GM18519 (cell line): ENCODE measurements at regions not wholly inside any gene's neighbourhood (a gene's known extent, or its start where the extent isn't known, plus 50 kb on each side); places are given as distances from the start of the nearest gene placed in this dataset.

Experiments
- ATAC-seq: cut with Tn5 transposase; IDR thresholded peaks from one replicate; pipeline ENCODE4 v1.9.1; 2021; ENCODE audit warnings: mild to moderate bottlenecking, moderate library complexity; ENCODE audit not compliant: unreplicated experiment, low FRiP score

- peak; percentile 79 for ATAC-seq
These were observed 343.1 kb downstream of the CBLN2 start for GRCh38 chr18:72201032-72201431.

- ATAC-seq = no peak
These were observed 346.6 kb downstream of the CBLN2 start for GRCh38 chr18:72197591-72197990.

DNA sequence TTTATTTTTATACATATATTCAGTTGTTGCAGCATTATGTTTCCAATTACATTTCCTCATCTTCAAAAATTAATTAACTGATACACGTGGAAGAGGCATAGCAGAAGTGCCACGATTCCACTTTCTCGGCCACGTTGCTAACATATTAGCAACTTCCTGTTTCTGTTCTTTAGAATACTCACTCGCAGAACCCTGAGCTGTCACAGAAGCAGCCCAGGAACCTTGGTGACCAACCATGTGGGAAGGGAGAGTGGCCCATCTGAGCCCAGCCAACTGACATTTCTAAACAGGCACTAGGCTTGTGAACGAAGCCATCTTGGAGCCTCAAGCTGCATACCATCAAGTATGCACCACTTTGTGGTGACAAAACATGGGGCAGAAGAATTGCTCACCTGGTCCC lies 350.1 kb downstream of the CBLN2 start:
- ATAC-seq = no peak

DNA sequence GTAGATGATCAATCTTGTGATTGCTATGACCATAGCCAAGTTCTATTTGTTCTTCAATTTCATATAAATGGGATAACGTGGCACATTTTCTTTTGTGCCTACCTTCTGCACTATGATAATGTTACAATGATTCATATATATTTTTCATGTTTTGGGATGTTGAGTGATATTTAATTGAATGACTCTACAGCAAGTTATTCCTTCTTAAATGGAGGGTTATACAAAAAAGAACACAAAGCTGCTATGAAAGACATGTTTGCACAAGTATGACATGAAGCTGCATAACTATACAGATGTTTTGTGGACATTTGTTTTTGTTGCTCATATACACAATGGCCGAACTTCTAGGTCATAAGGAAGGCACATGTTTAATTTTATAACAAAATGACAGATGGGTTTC lies 356.2 kb downstream of the CBLN2 start:
- ATAC-seq = no peak

DNA sequence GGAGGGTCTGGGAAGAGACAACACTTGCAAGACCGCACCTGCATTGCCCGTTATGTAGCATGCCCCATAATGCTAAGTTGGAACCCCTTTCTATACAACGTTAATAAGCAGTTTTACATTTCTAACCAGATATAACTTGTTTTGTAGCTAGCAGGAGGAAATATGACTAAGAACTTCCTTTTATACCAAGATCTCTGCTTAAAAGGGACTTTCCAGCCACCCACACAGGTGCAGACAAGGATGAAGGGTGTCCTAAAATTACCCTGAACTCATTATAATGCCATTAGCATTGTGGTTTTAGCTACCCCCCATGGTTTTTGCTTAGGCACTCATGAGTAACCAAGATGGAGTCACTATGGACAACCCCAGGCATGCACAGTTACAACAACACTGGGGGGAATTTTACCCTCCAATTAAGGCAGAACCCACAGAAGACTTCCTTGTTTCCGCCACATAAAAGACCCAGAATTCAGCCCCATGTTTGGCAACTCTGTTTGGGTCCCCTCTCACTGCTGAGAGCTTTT lies 362.8 kb downstream of the CBLN2 start:
- ATAC-seq = peak; percentile 95

DNA sequence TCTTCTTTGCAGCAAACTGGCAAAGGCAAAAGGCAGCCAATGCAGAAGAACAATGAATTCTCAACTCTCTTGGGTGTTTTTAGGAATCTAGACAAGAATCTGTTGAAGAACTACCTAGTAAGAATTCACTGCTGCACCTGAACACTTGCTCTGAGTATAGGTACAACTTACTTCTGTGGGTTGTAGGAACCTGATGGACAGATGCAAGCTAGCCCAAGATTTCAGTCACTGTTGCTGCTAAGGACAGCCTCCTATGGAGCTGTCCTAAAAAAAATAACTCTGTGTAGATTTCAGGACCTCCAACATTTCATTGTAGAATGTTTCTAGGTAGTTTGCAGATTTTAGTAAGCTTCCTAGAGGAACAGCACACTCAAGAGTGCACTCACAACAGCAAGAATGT lies 363.5 kb downstream of the CBLN2 start:
- peak; percentile 10 for ATAC-seq

DNA sequence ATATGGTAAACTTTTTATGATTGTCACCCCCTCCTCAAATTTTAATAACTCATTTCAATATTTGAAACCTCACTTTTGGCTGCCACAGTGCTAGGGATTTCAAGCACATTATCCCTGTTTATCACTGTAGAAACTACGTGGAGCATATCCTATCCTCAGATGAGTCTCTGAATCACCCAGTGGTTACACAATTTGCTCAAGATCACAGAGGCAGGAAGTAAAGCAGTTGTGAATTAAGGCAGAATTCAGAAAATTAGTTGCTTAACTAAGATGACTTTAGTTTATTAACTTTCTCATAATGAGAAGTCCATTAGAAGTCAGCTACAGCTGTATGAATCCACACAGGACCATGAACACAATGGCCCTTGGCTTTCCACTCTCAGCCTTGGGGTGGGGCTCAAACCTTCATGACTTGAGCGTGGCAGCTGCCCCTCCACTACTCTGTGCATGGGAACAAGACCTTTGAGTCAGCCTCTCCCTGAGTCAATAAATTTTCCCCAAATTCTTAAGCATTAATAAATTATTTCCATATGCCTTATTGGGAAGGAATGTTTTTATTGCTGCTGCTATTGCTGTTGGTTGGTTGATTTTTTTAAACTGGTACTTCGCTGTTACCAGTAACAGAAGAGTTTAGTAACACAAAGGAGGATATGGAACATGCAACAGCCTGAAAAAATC lies 369.0 kb downstream of the CBLN2 start:
- no peak for ATAC-seq

DNA sequence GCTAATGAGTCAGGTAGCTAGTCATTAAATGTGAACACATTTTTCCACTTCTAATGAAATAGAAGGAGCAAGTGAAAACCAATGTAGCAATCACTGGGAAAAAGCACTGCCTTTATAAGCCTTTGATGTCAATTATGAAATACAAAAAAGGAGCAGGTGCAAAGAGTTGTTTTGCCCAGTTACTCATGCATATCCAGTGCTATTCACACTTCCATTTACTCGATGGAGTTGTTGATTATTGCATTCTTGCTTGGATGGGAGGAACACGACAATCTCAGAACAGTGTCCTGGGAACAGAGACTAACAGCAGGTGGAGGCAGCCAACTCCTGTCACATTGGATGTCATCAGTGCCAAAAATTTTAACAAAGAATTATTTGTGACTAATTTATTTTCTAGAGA lies 372.5 kb downstream of the CBLN2 start:
- ATAC-seq = no peak

DNA sequence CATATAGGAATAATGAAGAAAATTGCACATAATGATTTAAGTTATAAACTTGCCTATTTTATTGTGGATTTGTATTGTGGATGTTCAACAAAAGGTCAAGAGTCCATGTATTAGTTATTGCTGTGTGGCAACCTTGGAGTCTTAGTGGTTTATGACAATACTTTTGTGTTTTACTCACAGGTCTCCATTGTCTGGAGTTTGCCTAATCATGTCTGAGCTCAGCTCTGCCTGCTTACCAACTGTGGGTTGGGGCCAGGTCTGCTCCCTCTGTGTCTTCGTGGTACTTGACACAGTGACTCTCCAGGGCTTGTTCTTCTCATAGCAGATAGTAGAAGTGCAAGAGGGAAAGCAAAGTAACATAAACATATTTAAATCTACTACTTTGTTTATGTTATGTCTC lies 382.5 kb downstream of the CBLN2 start:
- ATAC-seq = no peak

DNA sequence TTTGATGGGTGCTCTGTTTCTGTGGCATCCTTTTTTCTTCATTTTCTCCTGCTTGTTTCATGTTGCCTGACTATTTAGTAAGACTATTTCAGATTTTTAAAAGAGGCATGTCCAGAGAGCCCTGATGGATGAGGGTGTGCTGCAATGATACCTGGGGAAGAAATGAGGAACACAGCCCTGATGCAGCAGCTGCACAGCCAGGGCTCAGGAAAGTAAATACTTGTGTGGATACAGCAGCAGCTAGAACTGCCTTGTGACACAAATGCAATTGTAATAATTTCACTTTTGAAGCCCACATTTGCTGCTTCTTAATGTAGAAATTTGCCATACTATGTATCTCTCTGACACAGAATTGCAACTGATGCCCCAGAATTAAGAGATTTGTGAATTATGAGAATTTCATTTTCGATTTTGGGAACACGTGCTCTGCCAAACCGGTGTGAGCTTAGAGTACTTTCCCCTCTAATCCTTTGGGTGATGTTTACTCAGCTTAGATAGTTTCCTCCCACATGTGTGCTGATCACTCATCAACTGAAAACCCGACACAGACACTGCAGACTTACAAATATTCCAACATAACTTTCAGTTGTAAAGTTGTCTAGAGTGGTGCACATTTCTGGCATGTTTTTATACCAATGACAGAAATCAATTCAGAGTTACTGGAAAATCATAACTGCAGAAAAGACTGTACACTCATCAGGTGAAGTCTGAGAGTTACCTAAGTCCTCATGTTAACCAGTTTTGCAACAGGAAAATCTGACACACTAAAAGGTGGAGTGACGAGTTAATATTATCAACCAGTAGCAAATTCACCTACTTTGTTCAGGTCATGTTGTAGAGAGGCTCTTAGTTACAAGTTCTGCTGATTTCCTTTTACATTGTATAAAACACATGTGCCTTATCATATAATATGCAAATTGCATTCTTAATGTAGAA lies 383.4 kb downstream of the CBLN2 start:
- ATAC-seq = peak; percentile 94

GRCh38 chr18:72155327-72155726 lies 388.8 kb downstream of the CBLN2 start:
- ATAC-seq = no peak

DNA sequence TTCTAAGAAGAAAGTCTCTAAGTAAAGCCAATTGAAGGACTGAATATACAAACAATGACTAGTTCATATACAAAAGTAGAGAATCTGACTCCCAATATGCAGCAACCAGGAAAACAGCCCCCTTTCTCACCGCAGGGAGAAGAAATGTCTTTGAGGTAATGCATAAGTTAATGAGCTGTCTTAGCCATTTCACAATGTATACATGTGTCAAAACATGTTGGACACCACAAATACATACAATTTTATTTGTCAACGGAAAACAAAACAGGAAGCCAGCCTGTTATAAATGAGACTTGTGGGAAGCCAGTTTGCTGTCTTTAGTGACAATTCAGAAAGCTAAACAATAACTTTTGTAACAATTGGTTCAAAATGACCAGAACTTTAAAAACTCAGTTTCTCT lies 389.2 kb downstream of the CBLN2 start:
- no peak for ATAC-seq

- no peak for ATAC-seq
These were observed 391.2 kb downstream of the CBLN2 start for GRCh38 chr18:72152935-72153334.

DNA sequence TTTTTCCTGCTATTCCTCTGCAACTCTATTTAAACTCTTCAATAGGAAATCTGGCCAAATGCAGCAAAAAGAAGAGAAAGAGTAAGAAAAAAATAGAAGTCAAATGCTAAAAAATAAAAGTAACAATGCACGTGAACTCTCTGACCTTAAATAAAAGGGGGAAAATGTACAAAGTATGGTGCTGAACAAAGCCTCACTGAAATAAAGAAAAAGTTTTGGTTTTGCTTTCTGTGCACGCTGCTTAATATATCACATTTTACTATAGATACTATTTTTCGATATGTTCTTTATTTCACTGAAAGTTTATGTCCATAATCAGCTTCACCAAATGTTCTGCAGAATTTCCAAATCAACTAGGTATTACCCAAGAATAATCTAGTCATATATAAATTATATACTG lies 396.3 kb downstream of the CBLN2 start:
- ATAC-seq = no peak

DNA sequence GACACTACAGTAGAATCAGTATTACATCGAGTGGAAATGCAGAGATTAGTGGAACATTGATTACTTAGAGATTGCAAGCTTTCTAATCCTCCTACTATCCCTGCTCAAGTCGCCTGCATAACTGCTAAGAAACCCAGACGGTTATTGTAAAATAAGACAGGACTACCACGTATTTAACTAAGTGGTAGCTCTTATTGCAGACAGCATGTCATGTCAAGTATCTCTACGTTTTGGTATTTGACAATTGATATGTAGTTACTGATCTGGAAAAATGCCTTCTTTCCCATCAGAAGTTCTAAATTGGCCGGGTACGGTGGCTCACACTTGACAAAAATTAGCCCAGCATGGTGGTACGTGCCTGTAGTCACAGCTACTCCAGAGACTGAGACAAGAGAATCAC lies 404.1 kb downstream of the CBLN2 start:
- ATAC-seq = no peak

- no peak for ATAC-seq
These were observed 415.5 kb downstream of the CBLN2 start for GRCh38 chr18:72128649-72129048.

DNA sequence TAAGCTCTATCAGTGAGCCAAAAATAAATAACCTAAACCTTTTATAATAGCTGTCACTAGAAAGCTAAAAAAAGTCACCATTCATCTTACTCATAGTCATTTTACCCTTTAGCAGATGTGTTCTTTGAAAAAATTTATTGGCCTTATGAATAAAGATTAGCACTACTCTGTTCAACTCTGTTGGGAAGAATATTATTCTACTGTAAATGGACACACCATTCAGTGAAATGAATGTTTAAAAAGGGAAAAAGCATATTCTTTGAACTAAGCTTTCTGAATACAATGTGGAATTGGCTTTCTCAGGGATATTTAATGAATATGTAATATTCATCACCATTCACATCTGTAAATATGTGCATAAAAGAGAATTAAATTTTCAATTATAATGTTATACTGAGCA lies 422.0 kb downstream of the CBLN2 start:
- no peak for ATAC-seq

DNA sequence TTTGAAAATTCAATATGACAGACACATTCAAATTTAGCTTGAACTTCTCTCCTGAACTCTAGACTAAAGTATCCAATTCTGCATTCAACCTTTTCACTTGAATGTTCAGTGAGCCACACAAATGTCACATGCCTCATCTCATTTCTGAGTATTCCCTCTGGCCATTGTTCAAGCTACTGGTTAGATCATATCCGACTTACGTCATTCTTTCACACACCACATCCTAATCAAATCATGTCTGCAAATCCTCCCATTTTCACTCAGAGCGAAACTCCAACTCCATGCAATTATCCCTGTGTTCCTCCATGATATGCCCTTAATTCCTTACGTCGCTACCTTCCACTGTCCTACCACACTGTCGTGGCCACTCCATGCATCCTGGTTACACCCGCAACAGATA lies 425.1 kb downstream of the CBLN2 start:
- ATAC-seq = no peak

GRCh38 chr18:72114801-72115594 lies 429.1 kb downstream of the CBLN2 start:
- ATAC-seq = no peak

DNA sequence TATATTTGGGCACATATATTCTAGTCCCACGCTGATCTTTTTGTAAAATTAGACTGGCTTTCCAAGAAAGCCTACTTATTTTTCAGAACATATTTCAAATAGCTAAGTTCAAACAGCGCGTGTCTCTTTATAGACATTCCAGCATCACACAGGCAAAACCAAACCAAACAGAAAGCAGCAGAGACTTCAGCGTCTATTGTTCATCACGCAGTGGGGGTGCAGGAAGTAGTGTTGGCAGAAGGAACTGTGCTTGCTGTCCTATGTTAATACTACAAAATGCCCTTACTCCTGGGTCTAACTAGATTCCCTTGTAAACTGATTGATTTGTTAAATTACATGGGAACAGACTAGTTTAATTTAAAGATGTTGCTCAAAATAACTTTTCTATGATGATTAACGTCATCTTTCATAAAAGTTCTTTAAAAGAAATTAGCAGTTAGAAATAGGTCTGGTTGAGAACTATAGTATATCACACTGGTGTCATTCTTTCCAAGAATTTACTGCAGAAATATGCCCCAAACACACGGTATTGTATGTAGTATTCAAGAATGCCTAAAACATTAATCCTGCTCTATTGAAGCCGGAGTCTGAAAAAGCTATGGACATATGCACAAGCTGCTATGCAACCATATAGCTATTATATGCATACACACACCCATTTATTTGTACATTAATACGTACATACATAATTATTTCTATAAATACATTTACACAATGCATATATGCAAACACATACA lies 436.3 kb downstream of the CBLN2 start:
- no peak for ATAC-seq
